ENCODE measurements at regions not wholly inside any gene's neighbourhood (a gene's known extent, or its start where the extent isn't known, plus 50 kb on each side); places are given as distances from the start of the nearest gene placed in this dataset.

- H3K27ac ChIP-seq: no peak overlapping the region
- no peaks in the 10 kb centered on the region for H3K27me3 ChIP-seq (replicated peaks)
- H3K36me3 ChIP-seq (replicated peaks): no peaks in the 10 kb centered on the region
- no peak overlapping the region for H3K4me3 ChIP-seq (ENCODE audit: low read depth, low read length)
- no peak for DNase-seq
- in situ Hi-C loops (cut with HindIII; ENCODE audit: low pct_ligation_motif_present, low sequenced_read_pairs): no loop called here
- no peak for TF ChIP-seq CTCF (IDR thresholded peaks at IDR 0.05; ENCODE audit: low read depth, low read length, missing control alignments)
Measured at GRCh38 chr2:118706371-118706770, 141.1 kb downstream of the EN1 start.

- Histone ChIP-seq H3K27ac (no peak overlapping the region), H3K36me3 (replicated peaks) (no peaks in the 10 kb centered on the region), H3K27me3 (replicated peaks) (no peaks in the 10 kb centered on the region), H3K4me3 (ENCODE audit: low read depth, low read length) (no peak overlapping the region)
- DNase-seq: peak; percentile 76
- in situ Hi-C loops (cut with HindIII; ENCODE audit: low pct_ligation_motif_present, low sequenced_read_pairs): no loop called here
- TF ChIP-seq CTCF (IDR thresholded peaks at IDR 0.05; ENCODE audit: low read depth, low read length, missing control alignments): no peak
Measured at GRCh38 chr2:118705032-118705431, 142.4 kb downstream of the EN1 start.

- Histone ChIP-seq H3K27me3 (replicated peaks) (no peaks in the 10 kb centered on the region), H3K4me3 (ENCODE audit: low read depth, low read length) (no peak overlapping the region), H3K36me3 (replicated peaks) (no peaks in the 10 kb centered on the region), H3K27ac (no peak overlapping the region)
- no peak for TF ChIP-seq CTCF (IDR thresholded peaks at IDR 0.05; ENCODE audit: low read depth, low read length, missing control alignments)
- in situ Hi-C loops (cut with HindIII; ENCODE audit: low pct_ligation_motif_present, low sequenced_read_pairs): no loop called here
- no peak for DNase-seq
Measured at GRCh38 chr2:118699447-118700175, 147.8 kb downstream of the EN1 start.

- H3K36me3 ChIP-seq (replicated peaks): no peaks in the 10 kb centered on the region
- H3K4me3 ChIP-seq (ENCODE audit: low read depth, low read length): no peak overlapping the region
- no peak overlapping the region for H3K27ac ChIP-seq
- no peak for TF ChIP-seq CTCF (IDR thresholded peaks at IDR 0.05; ENCODE audit: low read depth, low read length, missing control alignments)
- in situ Hi-C loops (cut with HindIII; ENCODE audit: low pct_ligation_motif_present, low sequenced_read_pairs): no loop called here
- no peak for DNase-seq
- no peaks in the 10 kb centered on the region for H3K27me3 ChIP-seq (replicated peaks)
Measured at GRCh38 chr2:118698564-118698963, 148.9 kb downstream of the EN1 start.

- no peak for DNase-seq
- no peaks in the 10 kb centered on the region for H3K36me3 ChIP-seq (replicated peaks)
- H3K27ac ChIP-seq: no peak overlapping the region
- H3K4me3 ChIP-seq (ENCODE audit: low read depth, low read length): no peak overlapping the region
- TF ChIP-seq CTCF (IDR thresholded peaks at IDR 0.05; ENCODE audit: low read depth, low read length, missing control alignments): no peak
- in situ Hi-C loops (cut with HindIII; ENCODE audit: low pct_ligation_motif_present, low sequenced_read_pairs): no loop called here
- H3K27me3 ChIP-seq (replicated peaks): no peaks in the 10 kb centered on the region
Measured at GRCh38 chr2:118697781-118698180, 149.7 kb downstream of the EN1 start.
